ENCODE measurements at regions not wholly inside any gene's neighbourhood (a gene's known extent, or its start where the extent isn't known, plus 50 kb on each side); places are given as distances from the start of the nearest gene placed in this dataset.

DNA sequence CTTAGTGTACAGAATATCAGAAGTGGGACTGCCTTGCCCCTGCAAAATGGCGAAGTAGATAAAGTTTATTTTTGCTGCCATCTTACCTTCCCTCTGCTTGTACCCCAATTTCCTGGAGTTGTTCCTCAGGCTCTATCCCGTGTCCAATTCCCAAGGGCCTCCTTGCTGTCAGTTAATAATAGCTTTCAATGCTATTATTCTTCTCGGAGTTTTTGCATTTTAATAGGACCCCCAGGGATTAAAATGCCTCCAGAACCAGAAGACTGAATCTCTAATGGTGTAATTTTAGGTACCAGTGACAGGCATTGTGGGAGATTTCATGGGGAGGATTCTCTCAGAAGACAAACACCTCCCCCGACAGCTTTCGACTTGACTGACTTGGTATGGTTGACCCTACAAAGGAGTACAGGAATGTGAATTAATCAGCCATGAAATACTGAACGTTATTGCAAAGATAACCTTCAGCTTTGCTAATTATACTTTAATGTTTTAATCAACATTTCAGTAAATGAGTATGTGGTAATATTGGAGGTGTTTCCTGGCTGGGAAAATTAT, 75.2 kb downstream of the ZNF22 start:
- TF ChIP-seq, protein P1, sequence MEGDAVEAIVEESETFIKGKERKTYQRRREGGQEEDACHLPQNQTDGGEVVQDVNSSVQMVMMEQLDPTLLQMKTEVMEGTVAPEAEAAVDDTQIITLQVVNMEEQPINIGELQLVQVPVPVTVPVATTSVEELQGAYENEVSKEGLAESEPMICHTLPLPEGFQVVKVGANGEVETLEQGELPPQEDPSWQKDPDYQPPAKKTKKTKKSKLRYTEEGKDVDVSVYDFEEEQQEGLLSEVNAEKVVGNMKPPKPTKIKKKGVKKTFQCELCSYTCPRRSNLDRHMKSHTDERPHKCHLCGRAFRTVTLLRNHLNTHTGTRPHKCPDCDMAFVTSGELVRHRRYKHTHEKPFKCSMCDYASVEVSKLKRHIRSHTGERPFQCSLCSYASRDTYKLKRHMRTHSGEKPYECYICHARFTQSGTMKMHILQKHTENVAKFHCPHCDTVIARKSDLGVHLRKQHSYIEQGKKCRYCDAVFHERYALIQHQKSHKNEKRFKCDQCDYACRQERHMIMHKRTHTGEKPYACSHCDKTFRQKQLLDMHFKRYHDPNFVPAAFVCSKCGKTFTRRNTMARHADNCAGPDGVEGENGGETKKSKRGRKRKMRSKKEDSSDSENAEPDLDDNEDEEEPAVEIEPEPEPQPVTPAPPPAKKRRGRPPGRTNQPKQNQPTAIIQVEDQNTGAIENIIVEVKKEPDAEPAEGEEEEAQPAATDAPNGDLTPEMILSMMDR (IDR thresholded peaks at IDR 0.05): no peak
- TF ChIP-seq POLR2AphosphoS5 (IDR thresholded peaks at IDR 0.05) (no peak), EP300 (IDR thresholded peaks at IDR 0.05) (no peak), POLR2A (IDR thresholded peaks at IDR 0.05) (no peak)
- H3K36me3 ChIP-seq: no peaks in the 10 kb centered on the region
- H3K27me3 ChIP-seq: no peaks in the 10 kb centered on the region
- no peak overlapping the region for H3K27ac ChIP-seq
- no peaks in the 10 kb centered on the region for H3K4me1 ChIP-seq
- DNase-seq: no peak
- H3K4me3 ChIP-seq: no peak overlapping the region
- H3K9me3 ChIP-seq: no peaks in the 10 kb centered on the region
- WGBS, 2 donors: 41 to 51% methylated on average over 6 of the region's 6 CpGs
- ATAC-seq (ENCODE audit: low FRiP score in 2 of 2): no peak

DNA sequence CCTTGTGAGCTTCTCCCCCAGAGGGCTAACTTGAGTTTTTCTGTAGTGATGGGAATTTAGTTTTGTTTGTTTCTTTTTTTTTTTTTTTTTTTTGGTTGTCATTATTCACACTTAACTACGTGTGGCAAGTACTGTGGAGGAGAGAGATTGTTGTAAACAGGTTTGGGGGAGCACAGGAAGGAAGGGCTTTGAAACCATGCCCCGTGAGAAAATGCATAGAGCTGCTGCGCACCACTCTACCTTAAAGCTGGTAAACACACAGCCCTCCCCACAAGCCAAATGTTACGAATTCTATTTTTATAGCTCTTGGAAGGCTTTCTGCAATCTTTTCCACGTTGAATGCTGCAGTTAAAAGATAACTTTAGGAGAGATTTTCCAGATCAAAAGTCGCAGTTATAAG, 76.2 kb downstream of the ZNF22 start:
- ATAC-seq (ENCODE audit: low FRiP score in 2 of 2) (no peak), DNase-seq (no peak)
- 21 to 24% methylated on average over 6 of the region's 6 CpGs for WGBS, 2 donors
- H3K27ac ChIP-seq: no peak overlapping the region
- TF ChIP-seq POLR2AphosphoS5 (IDR thresholded peaks at IDR 0.05): no peak
- TF ChIP-seq, protein P1 (IDR thresholded peaks at IDR 0.05): no peak
- TF ChIP-seq POLR2A (IDR thresholded peaks at IDR 0.05): no peak
- TF ChIP-seq EP300 (IDR thresholded peaks at IDR 0.05): no peak
- H3K27me3 ChIP-seq: no peaks in the 10 kb centered on the region
- H3K36me3 ChIP-seq: no peaks in the 10 kb centered on the region
- no peaks in the 10 kb centered on the region for H3K9me3 ChIP-seq
- no peak overlapping the region for H3K4me3 ChIP-seq
- H3K4me1 ChIP-seq: no peaks in the 10 kb centered on the region

DNA sequence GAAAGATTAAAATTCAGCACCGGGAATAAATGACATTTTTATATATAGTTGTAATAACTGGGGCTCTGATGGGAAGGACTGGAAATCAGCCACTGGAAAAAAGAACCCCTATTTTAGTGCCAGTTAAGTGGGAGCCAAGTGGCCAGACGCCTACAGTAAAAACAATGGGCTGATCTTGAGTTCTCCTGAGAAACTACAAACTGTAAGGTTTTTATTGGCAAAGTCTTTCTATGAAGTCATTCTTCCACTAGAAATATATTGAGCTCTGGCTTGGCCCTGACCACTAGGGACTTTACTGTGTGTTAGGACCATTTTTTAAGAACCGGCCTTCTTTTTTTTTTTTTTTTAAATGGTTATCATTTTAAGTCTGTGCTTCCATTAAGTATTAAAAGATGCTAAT, 79.6 kb downstream of the ZNF22 start:
- 78 to 82% methylated on average over 3 of the region's 3 CpGs for WGBS, 2 donors
- Histone ChIP-seq H3K36me3 (no peaks in the 10 kb centered on the region), H3K27ac (no peak overlapping the region), H3K27me3 (no peaks in the 10 kb centered on the region), H3K9me3 (no peaks in the 10 kb centered on the region), H3K4me3 (no peak overlapping the region), H3K4me1 (no peaks in the 10 kb centered on the region)
- DNase-seq: no peak
- no peak for ATAC-seq (ENCODE audit: low FRiP score in 2 of 2)
- TF ChIP-seq POLR2A (IDR thresholded peaks at IDR 0.05) (no peak), EP300 (IDR thresholded peaks at IDR 0.05) (no peak), POLR2AphosphoS5 (IDR thresholded peaks at IDR 0.05) (no peak)
- TF ChIP-seq, protein P1 (IDR thresholded peaks at IDR 0.05): no peak

DNA sequence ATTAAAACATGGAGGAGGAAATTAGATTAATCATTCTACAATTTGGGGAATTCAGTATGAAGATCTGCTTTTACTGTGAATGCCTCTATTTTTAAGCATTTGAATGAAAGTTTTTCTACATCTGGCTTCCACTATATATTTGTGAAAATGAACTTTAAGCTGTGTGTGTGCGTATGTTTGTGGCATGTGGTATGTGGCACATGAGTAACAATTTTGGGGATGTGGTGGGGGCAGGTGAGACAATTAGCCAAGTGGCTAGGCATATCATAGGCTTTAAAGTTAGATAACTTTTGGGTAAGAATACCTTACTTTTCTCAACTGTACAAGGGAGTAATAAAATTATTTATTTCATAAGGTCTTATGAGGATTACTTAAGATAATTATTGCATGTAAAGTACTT, 81.5 kb downstream of the ZNF22 start:
- Histone ChIP-seq H3K4me3 (no peak overlapping the region), H3K27ac (no peak overlapping the region), H3K9me3 (peaks cover 0 to 6% (median 2%) of the 10 kb centered on the region in 4 donors), H3K4me1 (no peaks in the 10 kb centered on the region), H3K27me3 (no peaks in the 10 kb centered on the region), H3K36me3 (no peaks in the 10 kb centered on the region)
- 85 to 86% methylated on average over 1 of the region's 1 CpG for WGBS, 2 donors
- TF ChIP-seq, protein P1 (IDR thresholded peaks at IDR 0.05): no peak
- ATAC-seq (ENCODE audit: low FRiP score in 2 of 2) (no peak), DNase-seq (no peak)

DNA sequence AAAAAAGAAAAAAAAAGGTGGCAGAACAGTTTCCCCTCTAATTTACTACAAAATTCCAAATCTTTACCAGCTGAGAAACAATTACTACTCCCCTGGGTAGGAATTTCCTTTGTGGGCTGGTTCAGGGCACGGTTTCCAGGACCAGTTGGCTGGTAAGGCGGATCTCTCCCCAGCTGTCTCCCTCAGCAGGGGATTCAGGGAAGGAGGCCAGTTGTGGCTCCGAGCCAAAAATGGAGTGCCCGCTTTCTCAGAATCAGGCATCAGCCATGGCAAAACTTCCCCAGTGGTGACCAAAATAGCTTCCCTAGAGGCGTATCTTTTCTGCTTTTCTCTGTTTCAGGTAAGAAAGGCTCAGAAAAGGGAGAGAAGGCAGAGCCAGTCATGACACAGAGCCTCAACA, 91.2 kb downstream of the ZNF22 start:
- 83 to 88% methylated on average over 5 of the region's 5 CpGs for WGBS, 2 donors
- no peak overlapping the region for H3K27ac ChIP-seq
- no peaks in the 10 kb centered on the region for H3K36me3 ChIP-seq
- H3K4me3 ChIP-seq: no peak overlapping the region
- H3K9me3 ChIP-seq: no peaks in the 10 kb centered on the region
- DNase-seq (no peak), ATAC-seq (ENCODE audit: low FRiP score in 2 of 2) (no peak)
- H3K27me3 ChIP-seq: no peaks in the 10 kb centered on the region
- H3K4me1 ChIP-seq: no peaks in the 10 kb centered on the region
- TF ChIP-seq, protein P1 (IDR thresholded peaks at IDR 0.05): no peak
- TF ChIP-seq EP300 (IDR thresholded peaks at IDR 0.05): no peak
- no peak for TF ChIP-seq POLR2AphosphoS5 (IDR thresholded peaks at IDR 0.05)
- TF ChIP-seq POLR2A (IDR thresholded peaks at IDR 0.05): no peak

Data from upper lobe of left lung (tissue), 6 donors.